ENCODE measurements at regions not wholly inside any gene's neighbourhood (a gene's known extent, or its start where the extent isn't known, plus 50 kb on each side); places are given as distances from the start of the nearest gene placed in this dataset.

- TF ChIP-seq, protein P1, sequence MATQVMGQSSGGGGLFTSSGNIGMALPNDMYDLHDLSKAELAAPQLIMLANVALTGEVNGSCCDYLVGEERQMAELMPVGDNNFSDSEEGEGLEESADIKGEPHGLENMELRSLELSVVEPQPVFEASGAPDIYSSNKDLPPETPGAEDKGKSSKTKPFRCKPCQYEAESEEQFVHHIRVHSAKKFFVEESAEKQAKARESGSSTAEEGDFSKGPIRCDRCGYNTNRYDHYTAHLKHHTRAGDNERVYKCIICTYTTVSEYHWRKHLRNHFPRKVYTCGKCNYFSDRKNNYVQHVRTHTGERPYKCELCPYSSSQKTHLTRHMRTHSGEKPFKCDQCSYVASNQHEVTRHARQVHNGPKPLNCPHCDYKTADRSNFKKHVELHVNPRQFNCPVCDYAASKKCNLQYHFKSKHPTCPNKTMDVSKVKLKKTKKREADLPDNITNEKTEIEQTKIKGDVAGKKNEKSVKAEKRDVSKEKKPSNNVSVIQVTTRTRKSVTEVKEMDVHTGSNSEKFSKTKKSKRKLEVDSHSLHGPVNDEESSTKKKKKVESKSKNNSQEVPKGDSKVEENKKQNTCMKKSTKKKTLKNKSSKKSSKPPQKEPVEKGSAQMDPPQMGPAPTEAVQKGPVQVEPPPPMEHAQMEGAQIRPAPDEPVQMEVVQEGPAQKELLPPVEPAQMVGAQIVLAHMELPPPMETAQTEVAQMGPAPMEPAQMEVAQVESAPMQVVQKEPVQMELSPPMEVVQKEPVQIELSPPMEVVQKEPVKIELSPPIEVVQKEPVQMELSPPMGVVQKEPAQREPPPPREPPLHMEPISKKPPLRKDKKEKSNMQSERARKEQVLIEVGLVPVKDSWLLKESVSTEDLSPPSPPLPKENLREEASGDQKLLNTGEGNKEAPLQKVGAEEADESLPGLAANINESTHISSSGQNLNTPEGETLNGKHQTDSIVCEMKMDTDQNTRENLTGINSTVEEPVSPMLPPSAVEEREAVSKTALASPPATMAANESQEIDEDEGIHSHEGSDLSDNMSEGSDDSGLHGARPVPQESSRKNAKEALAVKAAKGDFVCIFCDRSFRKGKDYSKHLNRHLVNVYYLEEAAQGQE (IDR thresholded peaks at IDR 0.05) = no peak
- TF ChIP-seq JUND (IDR thresholded peaks at IDR 0.05) = no peak
- TF ChIP-seq, protein P2, sequence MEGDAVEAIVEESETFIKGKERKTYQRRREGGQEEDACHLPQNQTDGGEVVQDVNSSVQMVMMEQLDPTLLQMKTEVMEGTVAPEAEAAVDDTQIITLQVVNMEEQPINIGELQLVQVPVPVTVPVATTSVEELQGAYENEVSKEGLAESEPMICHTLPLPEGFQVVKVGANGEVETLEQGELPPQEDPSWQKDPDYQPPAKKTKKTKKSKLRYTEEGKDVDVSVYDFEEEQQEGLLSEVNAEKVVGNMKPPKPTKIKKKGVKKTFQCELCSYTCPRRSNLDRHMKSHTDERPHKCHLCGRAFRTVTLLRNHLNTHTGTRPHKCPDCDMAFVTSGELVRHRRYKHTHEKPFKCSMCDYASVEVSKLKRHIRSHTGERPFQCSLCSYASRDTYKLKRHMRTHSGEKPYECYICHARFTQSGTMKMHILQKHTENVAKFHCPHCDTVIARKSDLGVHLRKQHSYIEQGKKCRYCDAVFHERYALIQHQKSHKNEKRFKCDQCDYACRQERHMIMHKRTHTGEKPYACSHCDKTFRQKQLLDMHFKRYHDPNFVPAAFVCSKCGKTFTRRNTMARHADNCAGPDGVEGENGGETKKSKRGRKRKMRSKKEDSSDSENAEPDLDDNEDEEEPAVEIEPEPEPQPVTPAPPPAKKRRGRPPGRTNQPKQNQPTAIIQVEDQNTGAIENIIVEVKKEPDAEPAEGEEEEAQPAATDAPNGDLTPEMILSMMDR (IDR thresholded peaks at IDR 0.05; ENCODE audit: low read depth, low read length, missing input control) = no peak
- TF ChIP-seq, protein P3, sequence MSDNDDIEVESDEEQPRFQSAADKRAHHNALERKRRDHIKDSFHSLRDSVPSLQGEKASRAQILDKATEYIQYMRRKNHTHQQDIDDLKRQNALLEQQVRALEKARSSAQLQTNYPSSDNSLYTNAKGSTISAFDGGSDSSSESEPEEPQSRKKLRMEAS (IDR thresholded peaks at IDR 0.05) = no peak
- no peak for TF ChIP-seq GABPA (IDR thresholded peaks at IDR 0.05 in 1 of 2, conservative IDR thresholded peaks at IDR 0.05 in 1 of 2)
- no peak for TF ChIP-seq NR2F2 (IDR thresholded peaks at IDR 0.05)
These were observed 121.9 kb downstream of the NDUFA10 start for GRCh38 chr2:239903210-239903609.

Measured in liver (tissue), 3 donors.